ENCODE measurements at regions not wholly inside any gene's neighbourhood (a gene's known extent, or its start where the extent isn't known, plus 50 kb on each side); places are given as distances from the start of the nearest gene placed in this dataset.

GRCh38 chr4:43242606-43243005 lies 350.1 kb downstream of the GRXCR1 start:
- DNase-seq (ENCODE audit: low read depth in 4 of 4, low spot score in 1 of 4) = no peak

- DNase-seq (ENCODE audit: low read depth in 4 of 4, low spot score in 1 of 4) = no peak
These were observed 351.1 kb downstream of the GRXCR1 start for GRCh38 chr4:43243433-43244116.

GRCh38 chr4:43244688-43245382 lies 352.3 kb downstream of the GRXCR1 start:
- no peak for DNase-seq (ENCODE audit: low read depth in 4 of 4, low spot score in 1 of 4)

GRCh38 chr4:43251841-43252240 lies 359.3 kb downstream of the GRXCR1 start:
- DNase-seq (ENCODE audit: low read depth in 4 of 4, low spot score in 1 of 4) = no peak

GRCh38 chr4:43253541-43253940 lies 361.0 kb downstream of the GRXCR1 start:
- no peak for DNase-seq (ENCODE audit: low read depth in 4 of 4, low spot score in 1 of 4)

GRCh38 chr4:43264730-43265129 lies 372.2 kb downstream of the GRXCR1 start:
- DNase-seq (ENCODE audit: low read depth in 4 of 4, low spot score in 1 of 4) = no peak

GRCh38 chr4:43271946-43272345 lies 379.4 kb downstream of the GRXCR1 start:
- DNase-seq (ENCODE audit: low read depth in 4 of 4, low spot score in 1 of 4) = no peak

- DNase-seq (ENCODE audit: low read depth in 4 of 4, low spot score in 1 of 4) = no peak
These were observed 381.9 kb downstream of the GRXCR1 start for GRCh38 chr4:43274376-43274775.

GRCh38 chr4:43275779-43276178 lies 383.3 kb downstream of the GRXCR1 start:
- no peak for DNase-seq (ENCODE audit: low read depth in 4 of 4, low spot score in 1 of 4)

- no peak for DNase-seq (ENCODE audit: low read depth in 4 of 4, low spot score in 1 of 4)
These were observed 383.8 kb downstream of the GRXCR1 start for GRCh38 chr4:43276321-43276720.

- DNase-seq (ENCODE audit: low read depth in 4 of 4, low spot score in 1 of 4) = no peak
These were observed 384.5 kb downstream of the GRXCR1 start for GRCh38 chr4:43277003-43277402.

- no peak for DNase-seq (ENCODE audit: low read depth in 4 of 4, low spot score in 1 of 4)
These were observed 390.0 kb downstream of the GRXCR1 start for GRCh38 chr4:43282534-43282933.

GRCh38 chr4:43286137-43286536 lies 393.6 kb downstream of the GRXCR1 start:
- no peak for DNase-seq (ENCODE audit: low read depth in 4 of 4, low spot score in 1 of 4)

- DNase-seq (ENCODE audit: low read depth in 4 of 4, low spot score in 1 of 4) = no peak
These were observed 404.5 kb downstream of the GRXCR1 start for GRCh38 chr4:43296946-43297528.

GRCh38 chr4:43316813-43317212 lies 424.3 kb downstream of the GRXCR1 start:
- no peak for DNase-seq (ENCODE audit: low read depth in 4 of 4, low spot score in 1 of 4)

- DNase-seq (ENCODE audit: low read depth in 4 of 4, low spot score in 1 of 4) = no peak
These were observed 432.9 kb downstream of the GRXCR1 start for GRCh38 chr4:43325220-43325967.

GRCh38 chr4:43330288-43330687 lies 437.8 kb downstream of the GRXCR1 start:
- no peak for DNase-seq (ENCODE audit: low read depth in 4 of 4, low spot score in 1 of 4)

- DNase-seq (ENCODE audit: low read depth in 4 of 4, low spot score in 1 of 4) = no peak
These were observed 438.9 kb downstream of the GRXCR1 start for GRCh38 chr4:43331226-43332051.

GRCh38 chr4:43332052-43332425 lies 439.5 kb downstream of the GRXCR1 start:
- no peak for DNase-seq (ENCODE audit: low read depth in 4 of 4, low spot score in 1 of 4)

GRCh38 chr4:43337707-43338106 lies 445.2 kb downstream of the GRXCR1 start:
- no peak for DNase-seq (ENCODE audit: low read depth in 4 of 4, low spot score in 1 of 4)

GRCh38 chr4:43339435-43339834 lies 446.9 kb downstream of the GRXCR1 start:
- no peak for DNase-seq (ENCODE audit: low read depth in 4 of 4, low spot score in 1 of 4)
